ENCODE measurements at regions not wholly inside any gene's neighbourhood (a gene's known extent, or its start where the extent isn't known, plus 50 kb on each side); places are given as distances from the start of the nearest gene placed in this dataset.

GRCh38 chr2:36035137-36035536 is 320.4 kb upstream of the CRIM1 start:
- CTCF ChIA-PET: no interaction called here
- H3K4me3 Mint-ChIP-seq: no peak overlapping the region
- H3K27me3 Mint-ChIP-seq (ENCODE audit: low read depth): no peaks in the 10 kb centered on the region

GRCh38 chr2:36032046-36032445 is 323.5 kb upstream of the CRIM1 start:
- ATAC-seq (no peak), DNase-seq (ENCODE audit: low spot score) (no peak)
- Mint-ChIP-seq H3K27ac (no peak overlapping the region), H3K36me3 (no peaks in the 10 kb centered on the region), H3K9me3 (peaks cover 8% of the 10 kb centered on the region), H3K4me3 (no peak overlapping the region), H3K4me1 (no peaks in the 10 kb centered on the region), H3K27me3 (ENCODE audit: low read depth) (no peaks in the 10 kb centered on the region)
- ChIA-PET CTCF (no interaction called here), POLR2A (no interaction called here)
- TF ChIP-seq ZNF263 (CRISPR knock-in tag; IDR thresholded peaks at IDR 0.05; ENCODE audit: low read depth): no peak
- no peak for TF ChIP-seq ATF6 (CRISPR knock-in tag; IDR thresholded peaks at IDR 0.05)
- no peak for TF ChIP-seq JUN (CRISPR knock-in tag; IDR thresholded peaks at IDR 0.05)
- TF ChIP-seq ZNF425 (CRISPR knock-in tag; conservative IDR thresholded peaks at IDR 0.05): no peak
- no peak for TF ChIP-seq ATF1 (CRISPR knock-in tag; IDR thresholded peaks at IDR 0.05)
- TF ChIP-seq ATF3 (CRISPR knock-in tag; conservative IDR thresholded peaks at IDR 0.05): no peak
- TF ChIP-seq KAT7 (CRISPR knock-in tag; IDR thresholded peaks at IDR 0.05; ENCODE audit: borderline replicate concordance): no peak
- TF ChIP-seq FOXJ3 (CRISPR knock-in tag; IDR thresholded peaks at IDR 0.05; ENCODE audit: borderline replicate concordance): no peak
- no peak for TF ChIP-seq ERG (CRISPR knock-in tag; IDR thresholded peaks at IDR 0.05)
- TF ChIP-seq NFATC4 (CRISPR knock-in tag; IDR thresholded peaks at IDR 0.05): no peak
- no peak for TF ChIP-seq ZNF416 (CRISPR knock-in tag; IDR thresholded peaks at IDR 0.05)

More at GRCh38 chr2:36035137-36035536, 320.4 kb upstream of the CRIM1 start:
- TF ChIP-seq USF1 (CRISPR knock-in tag; IDR thresholded peaks at IDR 0.05): no peak
- TF ChIP-seq GABPB1 (CRISPR knock-in tag; IDR thresholded peaks at IDR 0.05): no peak
- no peak for TF ChIP-seq NR3C1 (CRISPR knock-in tag; conservative IDR thresholded peaks at IDR 0.05; ENCODE audit: low read depth)
- no peak for TF ChIP-seq PRDM15 (CRISPR knock-in tag; IDR thresholded peaks at IDR 0.05)
- TF ChIP-seq RORB (CRISPR knock-in tag; IDR thresholded peaks at IDR 0.05): no peak
- TF ChIP-seq JAZF1 (CRISPR knock-in tag; IDR thresholded peaks at IDR 0.05): no peak
- no peak for TF ChIP-seq OVOL2 (CRISPR knock-in tag; IDR thresholded peaks at IDR 0.05; ENCODE audit: borderline replicate concordance)
- DNase-seq (ENCODE audit: low spot score) (no peak), ATAC-seq (no peak)
- no peaks in the 10 kb centered on the region for H3K4me1 Mint-ChIP-seq
- H3K36me3 Mint-ChIP-seq: no peaks in the 10 kb centered on the region
- peaks cover 8% of the 10 kb centered on the region for H3K9me3 Mint-ChIP-seq
- H3K27ac Mint-ChIP-seq: no peak overlapping the region
- POLR2A ChIA-PET: no interaction called here

All from WTC11 (cell line).